ENCODE measurements at regions not wholly inside any gene's neighbourhood (a gene's known extent, or its start where the extent isn't known, plus 50 kb on each side); places are given as distances from the start of the nearest gene placed in this dataset.
A peak's percentile ranks its signal among the peaks of the same experiment; 100 is the strongest.

- H3K4me3 ChIP-seq, result no peak overlapping the region
- H3K9me3 ChIP-seq, result no peaks in the 10 kb centered on the region
- peak overlapping the region; percentile 56 to 66 (median 62) for H3K27ac ChIP-seq (replicated peaks in 1 of 4)
- intact Hi-C loops (cut with DNase I), result no loop called here
- H3K4me1 ChIP-seq, result peaks cover 0 to 25% (median 10%) of the 10 kb centered on the region in 4 donors
- no peaks in the 10 kb centered on the region for H3K27me3 ChIP-seq
- TF ChIP-seq CTCF (IDR thresholded peaks at IDR 0.05) (no peak), EP300 (IDR thresholded peaks at IDR 0.05) (no peak), POLR2A (IDR thresholded peaks at IDR 0.05; ENCODE audit: low read depth) (no peak), POLR2AphosphoS5 (IDR thresholded peaks at IDR 0.05) (no peak)
- no peak for DNase-seq (ENCODE audit: extremely low spot score)
- 66% methylated on average over 4 of the region's 4 CpGs for WGBS
- H3K36me3 ChIP-seq, result no peaks in the 10 kb centered on the region
Measured at GRCh38 chr7:25770235-25770634, 381.8 kb upstream of the NFE2L3 start.

DNA sequence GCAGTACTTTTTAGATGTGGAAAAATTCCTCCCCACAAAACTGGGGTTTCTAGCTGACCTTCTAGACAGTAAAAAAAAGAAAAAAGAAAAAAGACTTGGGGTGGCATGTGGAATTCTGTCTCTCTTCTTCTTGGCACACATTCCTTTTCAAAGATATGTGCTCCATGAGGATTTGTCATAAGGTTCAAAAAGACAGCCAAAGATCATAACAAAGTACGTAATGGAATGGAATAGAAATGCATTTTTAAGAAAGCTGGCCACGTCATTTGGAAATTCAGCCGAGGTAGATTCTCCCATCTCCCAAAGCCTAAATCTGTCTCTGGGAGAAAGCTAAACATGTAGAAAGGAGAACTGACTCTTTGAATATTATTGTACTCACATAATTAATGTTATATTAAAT, 381.3 kb upstream of the NFE2L3 start:
- H3K4me3 ChIP-seq, result no peak overlapping the region
- intact Hi-C loops (cut with DNase I), result no loop called here
- no peaks in the 10 kb centered on the region for H3K27me3 ChIP-seq
- H3K4me1 ChIP-seq, result peaks cover 0 to 25% (median 10%) of the 10 kb centered on the region in 4 donors
- no peaks in the 10 kb centered on the region for H3K9me3 ChIP-seq
- peak overlapping the region; percentile 56 to 66 (median 62) for H3K27ac ChIP-seq (replicated peaks in 1 of 4)
- TF ChIP-seq POLR2AphosphoS5 (IDR thresholded peaks at IDR 0.05) (peak in 1 of 2 donors; percentile 50), CTCF (IDR thresholded peaks at IDR 0.05) (no peak), EP300 (IDR thresholded peaks at IDR 0.05) (no peak), POLR2A (IDR thresholded peaks at IDR 0.05; ENCODE audit: low read depth) (no peak)
- H3K36me3 ChIP-seq, result no peaks in the 10 kb centered on the region
- DNase-seq (ENCODE audit: extremely low spot score), result no peak
- 26% methylated on average over 3 of the region's 3 CpGs for WGBS

DNA sequence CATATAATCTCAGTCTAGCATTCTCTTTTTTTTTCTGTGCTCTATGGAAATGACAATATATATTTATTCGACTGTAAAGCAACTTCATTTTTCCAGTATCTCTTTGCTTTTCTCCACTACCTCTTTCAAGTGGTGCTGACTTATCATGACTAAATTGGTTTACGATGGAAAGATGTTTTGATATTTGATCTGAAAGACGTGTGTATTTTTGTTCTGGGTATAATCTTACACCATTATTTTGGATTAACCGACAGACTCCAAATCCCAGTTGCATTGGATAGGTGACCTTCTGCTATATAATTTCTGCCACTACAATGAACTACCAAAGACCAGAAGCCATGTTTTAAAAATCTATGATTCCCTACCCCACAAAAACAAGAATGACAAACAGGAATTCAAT, 380.5 kb upstream of the NFE2L3 start:
- Histone ChIP-seq H3K27ac (replicated peaks in 1 of 4) (peak overlapping the region; percentile 56 to 66 (median 62)), H3K9me3 (no peaks in the 10 kb centered on the region), H3K27me3 (no peaks in the 10 kb centered on the region), H3K36me3 (no peaks in the 10 kb centered on the region), H3K4me1 (peaks cover 0 to 32% (median 18%) of the 10 kb centered on the region in 4 donors), H3K4me3 (no peak overlapping the region)
- intact Hi-C loops (cut with DNase I), result no loop called here
- TF ChIP-seq EP300 (IDR thresholded peaks at IDR 0.05) (no peak), POLR2A (IDR thresholded peaks at IDR 0.05; ENCODE audit: low read depth) (no peak), CTCF (IDR thresholded peaks at IDR 0.05) (no peak), POLR2AphosphoS5 (IDR thresholded peaks at IDR 0.05) (no peak)
- no peak for DNase-seq (ENCODE audit: extremely low spot score)
- WGBS, result 88% methylated on average over 4 of the region's 4 CpGs

DNA sequence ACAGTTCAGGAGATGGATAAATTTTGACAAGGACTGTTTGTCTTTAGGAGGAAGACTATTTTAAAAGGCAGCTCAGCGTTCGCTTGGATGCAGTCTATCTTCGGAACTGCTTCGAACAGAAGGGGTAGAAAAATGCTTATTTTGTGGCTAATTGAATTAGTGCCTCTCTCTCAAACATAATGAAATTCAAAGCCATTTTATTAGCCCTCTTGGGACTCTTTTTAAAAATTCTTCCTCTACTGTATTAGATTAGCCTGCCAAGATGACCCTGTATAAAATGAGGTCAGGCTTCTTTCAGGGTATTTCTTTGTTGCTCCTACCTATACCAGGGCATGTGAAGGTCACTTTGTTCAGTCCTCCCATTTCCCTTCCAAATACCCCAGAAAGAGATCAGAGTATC, 379.2 kb upstream of the NFE2L3 start:
- peaks cover 0 to 35% (median 23%) of the 10 kb centered on the region in 4 donors for H3K4me1 ChIP-seq
- DNase-seq (ENCODE audit: extremely low spot score), result no peak
- WGBS, result 93% methylated on average over 4 of the region's 4 CpGs
- no peaks in the 10 kb centered on the region for H3K27me3 ChIP-seq
- H3K27ac ChIP-seq (replicated peaks in 1 of 4), result peak overlapping the region in 1 of 4 donors; percentile 11
- intact Hi-C loops (cut with DNase I), result no loop called here
- H3K36me3 ChIP-seq, result no peaks in the 10 kb centered on the region
- no peak overlapping the region for H3K4me3 ChIP-seq
- no peaks in the 10 kb centered on the region for H3K9me3 ChIP-seq
- TF ChIP-seq CTCF (IDR thresholded peaks at IDR 0.05) (no peak), EP300 (IDR thresholded peaks at IDR 0.05) (no peak), POLR2A (IDR thresholded peaks at IDR 0.05; ENCODE audit: low read depth) (no peak), POLR2AphosphoS5 (IDR thresholded peaks at IDR 0.05) (no peak)

DNA sequence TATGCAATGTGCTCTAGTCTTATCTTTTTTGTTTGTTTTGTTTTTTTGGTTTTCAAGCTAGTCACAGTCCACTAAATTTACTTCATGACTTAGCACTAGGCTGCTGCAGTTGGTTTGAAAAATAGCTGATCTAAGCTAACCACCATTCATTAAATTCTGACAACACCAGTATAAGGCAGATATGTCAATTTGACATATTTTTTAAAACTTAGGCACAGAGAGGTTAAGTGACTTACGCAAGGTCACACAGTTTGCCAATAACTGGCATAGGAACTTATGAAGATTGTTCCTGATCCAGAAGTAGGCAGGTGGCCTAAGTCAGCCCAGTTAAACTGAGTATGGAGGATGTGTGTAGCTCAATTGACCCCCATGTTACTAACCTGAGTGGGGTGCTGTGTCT, 377.3 kb upstream of the NFE2L3 start:
- DNase-seq (ENCODE audit: extremely low spot score), result no peak
- no peaks in the 10 kb centered on the region for H3K9me3 ChIP-seq
- H3K4me1 ChIP-seq, result peaks cover 0 to 35% (median 23%) of the 10 kb centered on the region in 4 donors
- 93% methylated on average over 1 of the region's 1 CpG for WGBS
- H3K27ac ChIP-seq (replicated peaks in 1 of 4), result no peak overlapping the region
- H3K27me3 ChIP-seq, result no peaks in the 10 kb centered on the region
- no peak overlapping the region for H3K4me3 ChIP-seq
- no peaks in the 10 kb centered on the region for H3K36me3 ChIP-seq
- no peak for TF ChIP-seq POLR2AphosphoS5 (IDR thresholded peaks at IDR 0.05)
- no peak for TF ChIP-seq POLR2A (IDR thresholded peaks at IDR 0.05; ENCODE audit: low read depth)
- TF ChIP-seq EP300 (IDR thresholded peaks at IDR 0.05), result no peak
- no peak for TF ChIP-seq CTCF (IDR thresholded peaks at IDR 0.05)
- intact Hi-C loops (cut with DNase I), result no loop called here
